HG03460 (cell line): ENCODE measurements at regions not wholly inside any gene's neighbourhood (a gene's known extent, or its start where the extent isn't known, plus 50 kb on each side); places are given as distances from the start of the nearest gene placed in this dataset.
"Not testable (repeated sequence)": the region's sequence is repeated elsewhere in the genome, so short reads cannot be mapped to it uniquely, and the experiment has no call there.

Experiments
- ATAC-seq: cut with Tn5 transposase; IDR thresholded peaks from one replicate; pipeline ENCODE4 v1.9.1; 2021; ENCODE audit not compliant: unreplicated experiment

DNA sequence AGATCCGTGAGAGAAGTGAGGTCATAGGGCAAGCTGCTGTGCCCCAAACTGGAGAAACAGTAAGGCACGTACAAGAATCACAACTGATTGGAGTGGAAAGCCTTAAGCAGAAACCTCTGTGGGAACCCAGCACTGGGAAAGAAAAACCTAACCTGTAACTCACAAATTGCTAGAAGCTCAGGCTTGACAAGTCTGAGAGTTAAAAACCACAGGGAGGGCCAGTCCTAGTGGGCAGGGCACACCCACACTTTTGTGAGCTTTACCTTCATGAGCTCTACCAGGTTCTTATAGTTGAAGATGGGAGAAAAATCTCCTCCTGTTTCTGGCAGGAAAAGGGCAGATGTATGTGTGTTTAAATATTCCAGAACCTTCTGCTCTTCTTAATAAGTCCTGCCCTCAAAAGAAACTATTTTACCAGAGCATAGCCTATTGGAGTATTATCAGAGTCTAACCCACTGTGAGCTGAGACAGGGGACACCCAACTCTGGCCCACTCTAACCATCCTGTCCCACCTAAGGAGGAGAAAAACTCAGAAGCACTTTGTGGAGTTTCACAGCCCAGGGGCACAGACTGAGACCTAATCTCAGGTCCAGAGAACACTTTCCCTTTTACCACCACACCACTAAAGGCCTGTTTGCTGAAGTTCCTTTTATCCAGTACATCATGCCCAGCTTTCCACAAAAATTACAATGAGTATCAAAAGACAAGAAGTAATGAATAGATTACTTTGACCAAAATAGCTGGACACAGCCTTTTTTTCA, 1265.7 kb upstream of the CHAC2 start:
- ATAC-seq: no peak

DNA sequence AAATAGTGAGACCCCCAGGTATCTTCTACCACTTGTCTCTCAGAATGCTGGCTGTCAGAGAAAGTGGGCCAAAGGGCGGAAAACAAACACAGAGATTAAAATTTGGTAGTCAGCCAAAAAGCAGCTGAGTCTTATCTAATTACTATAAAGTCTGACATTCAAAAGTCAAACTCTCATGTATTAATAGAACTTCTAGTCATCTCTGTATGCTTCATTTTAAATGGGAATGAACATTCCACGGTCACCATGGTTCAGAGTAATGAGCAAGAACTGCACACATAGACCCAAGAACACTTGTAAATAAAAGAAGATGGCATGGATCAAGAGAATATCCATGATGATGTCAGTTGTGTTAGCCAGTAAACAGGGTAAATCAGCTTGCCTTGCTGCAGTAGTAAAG, 1267.0 kb upstream of the CHAC2 start:
- ATAC-seq: no peak

DNA sequence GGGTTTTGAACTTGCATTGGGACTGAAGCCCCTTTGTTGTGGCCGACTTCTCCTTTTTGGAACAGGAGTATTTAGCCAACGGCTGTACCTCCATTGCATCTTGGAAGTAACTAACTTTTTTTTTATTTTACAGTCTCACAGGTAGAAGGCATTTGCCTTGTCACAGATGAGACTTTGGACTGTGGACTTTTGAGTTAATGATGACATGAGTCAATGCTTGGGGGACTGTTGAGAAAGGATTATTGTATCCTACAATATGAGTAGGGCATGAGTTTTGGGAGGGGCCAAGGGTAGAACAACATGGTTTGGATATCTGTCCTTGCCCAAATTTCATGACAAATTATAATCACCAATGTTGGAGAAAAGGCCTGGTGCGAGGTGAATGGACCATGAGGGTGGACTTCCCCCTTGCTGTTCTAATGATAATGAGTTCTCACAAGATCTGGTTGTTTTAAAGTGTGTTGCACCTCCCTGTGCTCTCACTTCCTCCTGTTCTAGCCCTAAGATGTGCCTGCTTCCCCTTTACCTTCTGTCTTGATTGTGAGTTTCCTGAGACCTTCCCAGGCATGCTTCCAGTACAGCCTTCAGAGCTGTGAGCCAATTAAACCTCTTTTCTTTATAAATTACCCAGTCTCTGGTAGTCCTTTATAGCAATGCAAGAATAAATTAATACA, 1269.4 kb upstream of the CHAC2 start:
- ATAC-seq: no peak

DNA sequence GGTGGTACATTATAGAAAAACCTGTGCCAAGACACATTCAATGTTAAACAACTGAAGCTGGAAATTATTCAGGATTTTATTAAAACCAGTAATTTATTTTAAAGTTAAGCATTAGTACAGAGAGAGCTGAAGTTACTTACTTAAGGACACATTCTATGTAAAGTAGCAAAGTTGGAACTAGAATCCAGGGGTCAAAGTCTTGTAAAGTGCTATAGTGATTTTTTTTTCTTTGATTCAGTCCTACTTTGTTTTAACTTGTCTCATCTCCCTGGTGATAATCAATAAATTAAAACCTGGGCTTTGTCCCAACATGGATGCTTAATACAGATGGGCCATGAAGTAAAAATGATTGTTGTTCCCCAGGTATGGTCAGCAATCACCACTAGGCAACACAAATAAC, 1271.8 kb upstream of the CHAC2 start:
- no peak for ATAC-seq

DNA sequence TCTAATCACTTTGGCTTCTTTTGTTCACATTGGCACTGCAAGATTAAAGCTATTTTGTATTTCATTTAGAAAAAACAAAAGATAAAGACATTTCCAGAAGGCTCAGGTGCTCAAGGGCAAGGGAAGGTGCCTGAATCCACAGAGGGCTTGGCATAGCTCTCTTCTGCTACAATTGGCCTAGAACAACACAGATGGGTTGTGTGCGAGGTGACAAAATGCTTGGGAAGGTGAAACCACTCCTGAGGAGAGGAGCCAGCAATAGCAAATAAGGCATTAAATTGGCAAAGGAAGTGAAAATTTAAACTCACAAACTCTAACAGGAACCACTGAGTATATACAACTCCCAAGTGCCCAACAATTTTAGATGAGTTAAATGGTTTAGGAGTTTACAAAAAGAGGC, 1290.4 kb upstream of the CHAC2 start:
- ATAC-seq: no peak

DNA sequence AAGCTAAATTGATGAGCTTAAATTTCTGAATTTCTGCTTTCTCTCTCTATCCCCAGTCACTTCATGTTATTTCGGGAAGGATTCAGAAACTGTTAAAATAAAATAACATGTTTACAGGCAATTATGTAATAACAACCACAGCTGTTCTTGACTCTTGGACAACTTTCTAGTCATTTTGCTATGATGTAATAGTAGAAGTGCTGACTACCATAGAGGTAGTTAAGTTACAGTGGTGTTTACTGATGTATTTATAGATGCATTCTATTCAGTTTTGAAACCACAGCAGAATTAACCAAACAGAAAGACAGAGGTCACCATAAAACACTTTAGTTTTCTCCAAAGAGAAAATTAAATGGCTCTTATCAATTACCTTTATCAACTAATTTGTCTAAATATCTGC, 1292.0 kb upstream of the CHAC2 start:
- ATAC-seq: no peak

DNA sequence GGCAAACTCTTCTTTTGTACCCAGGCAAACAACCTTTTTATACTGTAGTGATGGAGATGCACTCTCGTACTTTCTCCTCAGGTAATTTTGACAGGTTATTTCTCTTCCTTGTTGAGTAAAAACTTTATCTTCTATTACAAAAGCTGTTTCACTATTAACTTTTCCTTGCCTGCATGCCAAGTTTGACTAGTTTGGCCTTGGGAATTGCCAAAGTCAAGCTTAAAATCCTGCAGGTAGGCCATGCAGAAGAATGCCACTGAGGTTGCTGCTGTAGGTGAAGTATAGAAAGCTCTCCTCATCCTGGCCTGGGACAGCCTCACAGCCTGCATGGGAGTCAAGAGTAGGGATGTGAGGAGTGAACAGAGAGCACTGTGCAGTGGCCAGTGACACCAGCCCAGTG, 1293.5 kb upstream of the CHAC2 start:
- no peak for ATAC-seq

DNA sequence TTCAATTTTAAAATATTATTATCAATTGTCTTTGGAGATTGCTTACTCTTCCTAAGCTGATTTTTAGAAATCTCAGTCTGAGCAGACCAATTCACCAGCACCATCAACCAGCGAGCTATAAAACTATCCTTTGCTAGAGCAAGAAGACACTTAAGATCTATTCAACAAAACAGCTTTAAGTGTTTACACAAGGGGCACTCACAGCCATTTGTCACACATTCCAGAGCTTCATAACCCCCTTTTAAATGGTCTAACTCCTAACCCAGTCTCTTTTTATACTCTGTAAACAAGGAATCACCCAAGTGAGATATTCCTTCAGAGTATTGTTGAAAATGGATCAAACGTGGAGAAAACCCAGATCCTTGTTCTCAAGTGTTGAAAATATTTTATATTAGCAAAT, 1294.1 kb upstream of the CHAC2 start:
- no peak for ATAC-seq

DNA sequence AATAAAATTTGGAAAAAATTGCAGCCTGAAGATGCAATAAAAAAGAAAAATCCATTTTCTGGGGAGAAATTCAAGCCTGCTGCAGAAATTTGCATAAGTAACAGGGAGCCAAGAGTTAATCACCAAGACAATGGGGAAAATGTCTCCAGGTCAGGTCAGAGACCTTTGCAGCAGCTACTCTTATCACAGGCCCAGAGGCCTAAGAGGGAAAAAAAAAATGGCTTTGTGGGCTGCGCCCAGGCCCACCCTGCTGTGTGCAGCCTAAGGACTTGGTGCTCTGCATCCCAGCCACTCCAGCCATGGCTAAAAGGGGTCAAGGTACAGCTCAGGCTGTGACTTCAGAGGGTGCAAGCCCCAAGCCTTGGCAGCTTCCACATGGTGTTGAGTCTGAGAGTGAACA, 1297.1 kb upstream of the CHAC2 start:
- not testable (repeated sequence) for ATAC-seq

DNA sequence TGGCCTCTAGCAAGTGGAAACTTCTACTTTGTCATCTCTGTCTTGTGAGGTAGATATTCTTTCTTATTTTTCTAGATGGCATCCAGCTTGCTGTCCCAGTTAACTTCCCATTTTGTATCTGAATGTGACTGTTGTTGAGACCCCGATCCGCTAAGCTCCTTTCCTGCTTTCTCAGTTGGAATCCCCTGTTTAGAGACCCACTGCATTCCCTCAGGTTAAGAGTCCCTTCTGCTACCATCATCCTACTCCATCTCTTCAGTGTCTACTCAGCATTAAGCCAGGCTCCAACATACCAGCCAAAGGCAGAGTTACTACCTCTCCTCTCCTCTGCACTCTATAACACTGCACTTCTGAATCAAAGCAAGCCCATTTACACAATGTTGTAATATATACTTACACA, 1300.4 kb upstream of the CHAC2 start:
- ATAC-seq: no peak

DNA sequence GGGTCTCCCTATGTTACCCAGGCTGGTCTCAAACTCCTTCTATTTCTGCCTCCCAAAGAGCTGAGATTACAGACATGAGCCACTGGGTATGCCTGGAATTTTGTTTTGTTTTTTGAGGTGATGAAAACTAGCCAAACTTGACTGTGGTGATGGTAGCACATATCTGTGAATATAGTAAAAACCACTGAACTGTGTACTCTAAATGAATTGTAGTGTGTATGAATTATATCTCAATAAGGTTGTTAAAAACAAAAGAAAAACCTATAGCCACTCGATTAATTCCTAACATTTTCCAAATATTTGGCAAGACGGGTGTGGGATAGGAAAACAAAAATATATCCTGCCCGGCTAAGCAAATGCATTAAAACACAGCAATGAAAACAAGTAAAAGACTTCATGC, 1302.3 kb upstream of the CHAC2 start:
- ATAC-seq: no peak

DNA sequence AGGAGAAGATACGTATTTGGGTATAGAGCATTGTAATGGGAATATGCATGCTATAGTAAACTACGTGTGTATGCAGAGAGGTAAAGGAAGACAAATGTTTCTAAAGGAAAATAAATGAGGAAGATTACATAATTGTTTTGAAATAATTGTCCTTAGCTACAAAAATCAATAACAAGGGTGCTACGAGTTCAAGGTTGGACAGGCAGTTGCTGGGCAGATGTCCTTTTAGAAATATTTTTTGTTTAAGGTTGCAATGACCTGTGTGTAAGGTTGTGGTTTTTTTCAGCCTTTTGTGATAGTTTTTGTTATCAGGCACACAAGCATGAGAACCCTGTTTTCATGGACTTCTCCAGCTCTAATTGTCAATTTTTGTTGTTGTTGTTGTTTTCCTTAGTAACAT, 1304.1 kb upstream of the CHAC2 start:
- ATAC-seq: no peak

DNA sequence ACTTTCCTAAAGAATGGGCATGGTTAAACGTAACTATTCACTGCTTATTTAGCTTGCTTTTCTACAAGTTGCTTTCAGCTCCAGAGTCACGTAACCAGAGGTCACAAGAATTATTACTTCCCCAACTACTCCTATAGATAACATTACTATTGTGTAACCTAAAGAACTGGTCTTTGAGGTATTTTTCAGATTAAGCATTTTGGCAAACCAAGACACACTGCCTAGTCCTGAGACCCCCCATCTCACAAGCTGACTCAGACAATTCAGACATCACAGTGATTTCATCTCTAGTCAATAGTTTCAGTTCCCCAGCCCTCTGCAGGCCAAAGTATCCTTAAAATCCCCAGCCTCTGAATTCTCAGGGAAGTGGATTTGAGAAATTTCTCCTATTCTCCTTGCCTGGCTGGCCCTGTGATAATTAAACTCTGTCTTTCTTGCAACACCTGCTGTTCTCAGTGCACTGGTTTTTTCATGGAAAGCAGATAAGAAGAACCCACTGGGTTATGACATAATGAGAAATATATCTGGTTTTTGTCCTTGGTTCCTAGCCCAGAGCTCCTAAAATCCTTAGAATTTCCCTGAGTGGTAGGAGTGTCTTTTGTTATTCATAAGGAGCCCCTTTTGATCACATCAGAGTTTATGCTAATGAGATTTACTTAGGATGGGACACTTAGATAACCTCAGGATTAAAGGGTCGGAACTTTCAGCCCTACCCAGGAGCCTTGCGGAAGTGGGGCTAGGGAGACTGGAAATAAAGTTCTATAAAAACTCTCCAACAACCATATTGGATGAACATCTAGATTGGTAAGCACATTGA, 1310.8 kb upstream of the CHAC2 start:
- no peak for ATAC-seq

DNA sequence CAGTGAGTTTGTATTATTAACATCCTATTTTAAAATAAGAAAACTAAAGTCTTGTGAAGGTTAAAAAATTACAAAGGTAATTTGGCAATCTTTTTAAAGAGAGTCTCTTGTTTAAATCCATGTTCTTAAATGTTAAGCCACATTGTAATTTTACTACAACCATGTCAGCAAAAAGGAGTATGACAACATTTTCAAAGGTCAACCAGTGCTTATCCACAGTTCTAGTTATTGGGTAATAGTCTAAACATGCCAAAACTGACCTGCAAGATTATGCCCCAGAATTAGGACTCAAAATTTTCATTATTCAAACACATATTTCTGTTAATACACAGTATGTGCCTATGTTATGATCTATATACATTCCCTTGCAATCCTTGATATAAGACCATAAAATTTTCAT, 1312.6 kb upstream of the CHAC2 start:
- ATAC-seq: no peak

DNA sequence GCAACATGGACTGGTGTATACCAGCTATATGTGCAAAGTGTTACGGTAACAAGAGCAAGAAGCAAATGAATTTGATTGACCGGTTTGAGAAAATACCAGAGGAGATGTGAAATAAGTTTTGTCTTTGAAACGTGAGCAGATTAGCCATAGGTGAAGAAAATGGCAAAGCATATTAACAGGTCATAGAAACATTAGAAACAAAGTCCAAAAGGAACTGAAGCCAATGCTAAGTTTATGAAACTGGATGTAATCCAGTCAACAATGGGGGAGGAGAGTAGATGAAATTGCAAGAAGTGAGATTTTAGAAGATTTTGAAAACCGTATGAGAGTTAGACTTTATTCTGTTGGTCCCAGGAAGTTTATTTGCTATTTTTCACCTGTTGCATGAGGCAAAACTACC, 1315.4 kb upstream of the CHAC2 start:
- no peak for ATAC-seq

DNA sequence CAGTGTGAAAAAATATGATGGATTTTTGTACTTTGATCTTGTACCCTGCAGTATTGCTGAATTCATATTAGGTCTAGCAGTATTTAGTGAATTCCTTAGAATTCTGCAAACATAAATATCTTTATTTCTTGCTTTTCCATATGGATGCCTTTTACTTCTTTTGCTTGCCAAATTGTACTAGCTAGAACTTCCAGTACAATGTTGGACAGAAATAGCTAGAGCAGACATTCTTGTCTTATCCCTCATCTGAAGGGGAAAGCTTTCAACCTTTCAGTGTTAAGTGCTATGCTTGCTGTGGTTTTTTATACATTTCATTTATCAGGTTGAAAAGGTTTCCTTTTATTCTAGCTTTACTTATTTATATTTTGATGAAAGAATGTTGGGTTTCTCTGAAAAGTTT, 1321.9 kb upstream of the CHAC2 start:
- no peak for ATAC-seq

DNA sequence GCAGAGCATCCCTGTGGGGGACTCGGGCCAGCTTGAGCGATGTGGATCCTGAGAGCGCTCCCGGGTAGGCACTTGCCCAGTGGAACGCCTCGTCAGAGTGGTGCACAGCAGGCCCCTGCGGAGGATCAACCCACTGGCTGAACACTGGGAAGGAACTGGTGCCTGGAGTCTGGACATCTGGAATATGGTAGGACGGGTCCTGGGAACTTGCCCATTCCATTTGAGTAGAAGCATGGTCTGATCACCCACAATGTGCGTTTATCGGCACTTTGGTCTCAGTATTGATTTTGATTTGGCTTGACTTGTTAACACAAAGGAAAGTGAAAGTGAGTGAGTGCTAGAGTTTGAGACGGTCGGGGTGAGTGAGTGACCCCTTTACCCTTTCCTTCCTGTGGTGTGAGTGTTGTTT, 1336.2 kb upstream of the CHAC2 start:
- ATAC-seq: no peak

DNA sequence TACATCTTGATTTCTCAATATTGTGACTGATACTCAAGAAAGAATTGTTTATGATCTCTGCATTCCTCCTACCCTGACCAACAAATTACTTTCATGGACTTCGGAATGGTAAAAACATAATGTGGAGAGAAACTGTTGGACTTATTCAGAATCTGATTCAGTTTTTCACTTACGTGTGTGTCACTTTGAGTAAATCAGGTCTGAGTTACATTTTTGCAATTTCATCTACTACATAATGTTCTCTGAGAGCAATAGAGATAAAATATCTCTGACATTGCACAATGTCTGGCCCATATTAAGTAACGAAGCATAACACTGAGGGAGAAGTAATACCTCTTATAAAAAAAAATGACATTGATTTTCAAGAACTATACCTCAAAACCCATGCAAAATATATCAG, 1337.9 kb upstream of the CHAC2 start:
- ATAC-seq: no peak

DNA sequence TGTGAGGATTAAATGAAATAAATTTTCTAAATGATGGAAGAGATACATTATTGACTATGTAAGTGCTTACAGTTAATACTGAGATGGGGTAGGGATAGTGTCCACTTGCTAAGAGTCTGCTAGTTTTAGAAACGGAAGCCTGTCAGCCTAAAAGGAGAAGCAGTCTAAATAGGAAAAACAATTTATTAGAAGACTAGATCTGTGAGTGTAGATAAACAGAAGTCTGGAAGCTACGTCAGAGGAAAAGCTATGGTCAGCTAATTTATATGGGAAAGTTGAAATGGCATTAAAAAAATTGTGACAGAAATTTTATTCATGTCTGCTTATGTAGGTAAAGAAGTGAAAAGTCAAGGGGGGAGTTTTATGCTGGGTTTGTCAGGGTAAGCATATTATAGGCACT, 1338.4 kb upstream of the CHAC2 start:
- ATAC-seq: no peak

DNA sequence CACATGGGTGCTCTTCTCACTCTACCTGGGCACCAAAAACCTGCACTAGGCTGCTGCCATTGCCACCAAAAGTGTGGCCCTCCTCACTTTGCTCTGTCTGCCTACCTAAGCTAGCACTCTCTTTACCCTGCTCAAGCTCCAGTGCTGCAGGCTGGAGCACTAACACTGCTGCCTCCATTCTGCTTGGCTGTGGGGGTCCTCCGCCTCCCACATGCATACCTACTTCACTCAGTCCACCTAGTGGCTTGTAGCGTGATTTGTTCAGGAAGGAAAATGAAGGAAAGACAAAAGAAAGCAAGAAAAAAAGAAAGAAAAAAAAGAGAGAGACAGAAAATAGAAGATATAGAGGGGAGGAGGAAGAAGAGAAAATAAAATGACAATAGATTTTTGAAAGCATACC, 1339.4 kb upstream of the CHAC2 start:
- no peak for ATAC-seq

DNA sequence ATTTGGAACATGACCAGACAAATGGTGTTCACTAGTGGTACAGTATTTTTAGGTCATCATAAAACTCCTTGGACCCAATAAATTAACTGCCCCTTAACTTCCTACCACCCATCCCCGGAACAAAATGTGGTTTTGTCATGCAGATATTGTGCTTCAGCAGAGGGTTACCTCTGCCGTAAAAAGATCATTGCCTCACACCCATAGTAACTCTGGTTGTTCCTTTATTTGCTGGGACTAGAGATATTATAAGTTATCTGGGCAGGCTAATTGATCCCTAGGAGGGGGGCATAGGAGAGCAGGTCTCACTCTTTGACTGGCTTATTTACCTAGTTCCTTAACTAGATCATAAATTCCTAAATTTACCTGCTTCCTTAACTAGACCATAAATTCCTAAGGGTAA, 1343.9 kb upstream of the CHAC2 start:
- ATAC-seq: no peak

DNA sequence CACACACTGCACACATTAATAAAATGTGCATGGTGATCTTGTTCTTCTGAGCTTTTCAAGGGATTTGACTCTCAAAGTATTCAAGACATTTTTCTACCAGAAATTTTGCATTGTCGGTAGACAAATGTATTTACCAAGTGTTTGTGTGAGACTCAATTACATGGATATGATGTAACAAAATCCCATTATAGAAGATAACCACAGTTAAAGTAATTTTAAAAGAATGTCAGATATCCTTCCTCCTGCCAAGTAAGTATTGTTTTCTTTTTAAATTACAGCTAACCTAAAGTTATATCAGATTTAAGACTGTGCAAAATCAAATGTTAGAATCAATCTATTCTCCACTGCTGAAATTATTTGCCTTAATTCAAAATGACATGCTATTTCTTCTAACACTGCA, 1344.5 kb upstream of the CHAC2 start:
- no peak for ATAC-seq
